LoVo (cell line): ENCODE measurements at regions not wholly inside any gene's neighbourhood (a gene's known extent, or its start where the extent isn't known, plus 50 kb on each side); places are given as distances from the start of the nearest gene placed in this dataset.

Experiments
- DNase-seq: peaks from one replicate; pipeline ENCODE4 v3.0.0-alpha.2; 2016; ENCODE audit warnings: low spot score

GRCh38 chr12:58487678-58488161 lies 432.6 kb downstream of the LRIG3 start:
- DNase-seq: no peak

- DNase-seq: no peak
These were observed 430.9 kb downstream of the LRIG3 start for GRCh38 chr12:58489394-58489793.

DNA sequence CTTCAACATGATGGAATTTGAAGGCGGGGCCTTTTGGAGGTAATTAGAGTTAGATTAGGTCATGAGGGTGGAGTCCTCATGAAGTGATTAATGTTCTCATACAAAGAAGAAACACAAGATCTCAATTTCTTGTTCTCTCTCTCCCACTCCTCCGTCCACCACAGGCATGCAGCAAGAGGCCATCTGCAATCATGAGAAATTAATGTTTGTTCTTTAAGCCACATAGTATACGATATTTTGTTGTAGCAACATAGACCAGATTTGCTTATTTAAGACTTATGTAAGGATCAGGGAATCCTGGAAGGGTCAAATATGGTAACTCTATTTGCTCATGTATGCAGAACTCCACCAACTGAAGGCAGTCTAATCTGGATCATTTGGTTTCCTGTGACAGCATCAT lies 429.0 kb downstream of the LRIG3 start:
- DNase-seq: no peak

DNA sequence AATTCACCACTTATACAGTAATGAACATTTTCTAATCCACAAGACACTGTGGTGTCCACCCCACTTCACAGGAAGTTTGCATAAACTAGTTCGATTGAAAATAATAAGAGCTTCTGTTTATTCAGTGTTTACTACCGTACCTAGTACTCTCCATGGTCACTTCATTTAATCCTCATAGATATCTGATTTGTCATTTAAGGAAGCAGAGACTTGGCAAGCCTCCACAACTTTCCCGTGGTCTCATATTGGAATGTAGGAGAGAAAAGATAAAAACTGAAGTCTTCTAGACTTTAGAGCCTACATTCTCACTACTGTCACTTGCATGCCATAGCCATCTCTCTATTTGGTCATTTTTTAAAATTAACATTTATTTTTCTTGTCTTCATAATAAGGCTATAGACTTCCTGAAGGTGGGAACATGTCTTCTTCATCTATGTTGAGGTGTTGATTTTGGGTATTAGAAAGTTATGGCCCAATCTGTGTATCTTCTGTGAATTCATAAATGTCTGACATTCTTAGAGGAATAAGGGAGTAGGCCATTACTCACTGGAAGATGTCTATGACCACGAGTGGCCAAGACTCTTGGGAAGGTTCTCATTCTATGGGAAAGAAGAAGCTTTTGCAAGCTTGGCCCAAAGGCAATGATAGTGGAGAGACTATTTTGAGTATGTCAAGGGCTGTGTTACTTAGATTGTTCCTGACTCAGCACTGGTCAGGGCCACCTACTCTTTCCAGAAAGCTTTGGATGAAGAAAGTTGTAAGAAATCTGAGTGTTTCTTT lies 423.7 kb downstream of the LRIG3 start:
- peak; percentile 19 for DNase-seq

- no peak for DNase-seq
These were observed 419.9 kb downstream of the LRIG3 start for GRCh38 chr12:58500399-58500798.

DNA sequence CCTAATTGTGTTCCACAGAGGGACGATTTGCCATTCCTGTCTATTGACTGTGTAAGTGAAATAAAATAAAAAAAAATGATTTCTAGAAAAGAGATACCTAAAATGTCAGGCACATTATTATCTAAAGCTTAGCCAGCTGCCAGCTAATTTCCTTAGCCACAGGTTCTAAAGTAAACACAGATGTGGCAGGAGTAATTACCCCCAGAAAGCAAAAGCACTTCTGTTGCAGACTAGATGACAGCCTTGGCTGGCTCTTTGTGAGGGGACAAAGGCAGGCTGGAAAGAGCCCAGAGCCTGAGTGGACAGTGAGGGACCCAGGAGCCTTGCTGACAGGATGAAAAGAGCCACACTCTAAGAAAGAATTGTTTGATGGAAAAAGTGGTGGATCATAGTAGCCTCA lies 418.1 kb downstream of the LRIG3 start:
- no peak for DNase-seq

GRCh38 chr12:58502841-58503240 lies 417.5 kb downstream of the LRIG3 start:
- no peak for DNase-seq

GRCh38 chr12:58503731-58504130 lies 416.6 kb downstream of the LRIG3 start:
- no peak for DNase-seq

GRCh38 chr12:58504143-58504938 lies 416.0 kb downstream of the LRIG3 start:
- no peak for DNase-seq

GRCh38 chr12:58509116-58509885 lies 411.0 kb downstream of the LRIG3 start:
- DNase-seq: no peak

GRCh38 chr12:58513301-58513834 lies 406.9 kb downstream of the LRIG3 start:
- no peak for DNase-seq

DNA sequence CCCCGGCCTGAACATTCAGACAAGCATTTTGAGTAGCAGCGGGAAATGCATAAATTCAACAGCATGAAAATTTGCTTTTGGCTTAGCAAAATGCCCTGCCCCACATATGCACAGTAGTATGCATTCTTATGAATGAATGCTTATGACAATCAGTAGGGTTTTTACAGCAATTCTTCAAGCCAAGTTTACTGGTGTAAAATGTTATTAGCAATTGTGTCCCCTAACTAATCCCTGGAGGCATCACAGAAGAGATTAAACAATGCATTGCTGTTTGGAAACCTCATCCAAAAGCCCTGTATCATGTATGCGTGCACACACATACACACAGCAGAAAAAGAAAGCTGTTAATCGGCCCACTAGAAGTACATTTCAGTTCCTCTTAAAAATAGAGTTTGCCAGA lies 406.5 kb downstream of the LRIG3 start:
- no peak for DNase-seq

- DNase-seq: no peak
These were observed 400.5 kb downstream of the LRIG3 start for GRCh38 chr12:58519839-58520238.

DNA sequence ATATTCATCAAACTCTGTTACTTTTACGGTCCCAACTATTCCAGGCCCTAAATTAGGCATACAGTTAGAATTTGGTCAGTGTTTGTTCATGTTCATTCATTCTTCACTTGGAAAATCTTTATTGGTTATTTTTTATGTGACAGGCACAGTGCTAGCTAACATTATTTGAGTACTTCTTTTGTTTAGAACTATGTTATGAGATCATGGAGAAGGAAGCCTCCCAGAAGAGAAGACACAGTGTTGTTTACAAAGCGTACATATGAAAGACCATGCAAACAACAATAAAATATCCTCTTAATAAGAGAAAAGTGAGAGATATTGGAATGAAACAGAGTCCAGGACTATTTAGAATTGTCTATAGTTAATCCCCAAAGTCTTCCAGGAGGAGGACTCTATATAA lies 399.2 kb downstream of the LRIG3 start:
- DNase-seq: no peak

- DNase-seq: no peak
These were observed 398.5 kb downstream of the LRIG3 start for GRCh38 chr12:58521796-58522195.

- no peak for DNase-seq
These were observed 396.9 kb downstream of the LRIG3 start for GRCh38 chr12:58523360-58523759.

DNA sequence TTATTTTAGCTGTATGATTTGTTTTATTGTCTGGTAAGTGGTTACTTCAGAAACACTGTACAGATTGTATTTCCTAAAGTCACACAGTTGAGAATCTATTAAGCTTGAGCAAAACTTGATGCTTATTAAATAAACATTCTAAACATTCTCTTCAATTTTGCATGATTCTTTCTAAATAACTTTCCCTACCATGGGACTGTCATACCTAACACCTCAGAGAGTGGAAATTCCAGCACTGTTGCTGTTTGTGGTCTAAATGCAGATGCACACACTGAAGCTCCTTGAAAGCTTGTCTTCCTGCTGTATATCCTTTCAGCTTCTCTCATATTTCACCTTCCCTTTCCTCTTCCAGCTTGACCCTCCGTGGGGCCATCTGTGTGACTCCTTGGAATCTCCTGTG lies 392.0 kb downstream of the LRIG3 start:
- DNase-seq: no peak

GRCh38 chr12:58529114-58529665 lies 391.1 kb downstream of the LRIG3 start:
- DNase-seq: no peak

- no peak for DNase-seq
These were observed 390.2 kb downstream of the LRIG3 start for GRCh38 chr12:58529897-58530741.

GRCh38 chr12:58530742-58531062 lies 389.6 kb downstream of the LRIG3 start:
- no peak for DNase-seq
